ENCODE measurements at regions not wholly inside any gene's neighbourhood (a gene's known extent, or its start where the extent isn't known, plus 50 kb on each side); places are given as distances from the start of the nearest gene placed in this dataset.
"Not testable (repeated sequence)": the region's sequence is repeated elsewhere in the genome, so short reads cannot be mapped to it uniquely, and the experiment has no call there.

DNA sequence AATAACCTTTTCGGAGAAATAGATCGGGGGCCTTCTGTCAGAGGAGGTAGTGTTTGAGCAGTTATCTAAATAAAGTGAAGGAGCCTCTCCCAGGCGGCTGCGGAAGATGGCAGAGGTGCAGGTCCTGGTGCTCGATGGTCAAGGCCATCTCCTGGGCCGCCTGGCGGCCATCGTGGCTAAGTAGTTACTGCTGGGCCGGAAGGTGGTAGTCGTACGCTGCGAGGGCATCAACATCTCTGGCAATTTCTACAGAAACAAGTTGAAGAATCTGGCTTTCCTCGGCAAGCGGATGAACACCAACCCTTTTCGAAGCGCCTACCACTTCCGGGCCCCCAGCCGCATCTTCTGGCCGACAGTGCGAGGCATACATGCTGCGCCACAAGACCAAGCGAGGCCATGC is 186.1 kb downstream of the KTN1 start:
- DNase-seq (ENCODE audit: low read depth in 2 of 2, low spot score in 1 of 2) = no peak

DNA sequence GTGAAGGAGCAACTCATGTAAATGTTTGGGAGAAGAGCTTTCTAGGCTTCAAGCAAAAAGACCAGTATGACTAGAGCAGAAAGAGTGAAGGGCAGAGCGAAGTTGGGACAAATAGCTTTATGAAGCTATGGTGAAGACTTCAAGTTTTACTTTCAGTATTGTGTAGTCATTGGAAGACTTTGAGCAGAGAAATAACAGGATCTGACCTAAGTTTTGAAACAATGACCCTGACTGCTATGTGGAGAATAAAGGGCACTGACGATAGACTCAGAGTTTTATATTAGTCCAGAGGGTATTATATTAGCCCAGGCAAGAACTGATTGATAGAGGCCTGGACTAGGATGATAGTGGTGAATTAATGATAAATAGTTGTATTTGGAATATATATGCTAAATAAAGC is 187.3 kb downstream of the KTN1 start:
- DNase-seq (ENCODE audit: low read depth in 2 of 2, low spot score in 1 of 2) = no peak

DNA sequence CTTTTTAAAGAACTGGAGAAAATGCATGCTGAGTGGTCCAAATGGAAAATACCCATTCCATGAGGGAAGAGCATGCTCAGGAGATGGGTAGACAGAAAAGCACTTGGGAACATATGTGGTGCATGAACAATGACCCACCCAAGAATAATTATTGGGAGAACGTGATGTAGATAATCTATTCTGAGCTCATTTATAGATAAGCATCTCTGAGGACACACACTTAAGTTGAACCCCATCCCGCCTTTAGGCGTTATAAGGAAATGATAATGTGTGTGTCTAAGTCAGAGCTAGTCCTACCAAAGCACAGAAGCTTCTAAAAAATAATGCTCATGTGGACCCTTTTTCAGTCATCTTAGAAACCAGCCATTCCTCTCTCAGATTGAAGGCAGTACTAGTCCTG is 189.9 kb downstream of the KTN1 start:
- no peak for DNase-seq (ENCODE audit: low read depth in 2 of 2, low spot score in 1 of 2)

DNA sequence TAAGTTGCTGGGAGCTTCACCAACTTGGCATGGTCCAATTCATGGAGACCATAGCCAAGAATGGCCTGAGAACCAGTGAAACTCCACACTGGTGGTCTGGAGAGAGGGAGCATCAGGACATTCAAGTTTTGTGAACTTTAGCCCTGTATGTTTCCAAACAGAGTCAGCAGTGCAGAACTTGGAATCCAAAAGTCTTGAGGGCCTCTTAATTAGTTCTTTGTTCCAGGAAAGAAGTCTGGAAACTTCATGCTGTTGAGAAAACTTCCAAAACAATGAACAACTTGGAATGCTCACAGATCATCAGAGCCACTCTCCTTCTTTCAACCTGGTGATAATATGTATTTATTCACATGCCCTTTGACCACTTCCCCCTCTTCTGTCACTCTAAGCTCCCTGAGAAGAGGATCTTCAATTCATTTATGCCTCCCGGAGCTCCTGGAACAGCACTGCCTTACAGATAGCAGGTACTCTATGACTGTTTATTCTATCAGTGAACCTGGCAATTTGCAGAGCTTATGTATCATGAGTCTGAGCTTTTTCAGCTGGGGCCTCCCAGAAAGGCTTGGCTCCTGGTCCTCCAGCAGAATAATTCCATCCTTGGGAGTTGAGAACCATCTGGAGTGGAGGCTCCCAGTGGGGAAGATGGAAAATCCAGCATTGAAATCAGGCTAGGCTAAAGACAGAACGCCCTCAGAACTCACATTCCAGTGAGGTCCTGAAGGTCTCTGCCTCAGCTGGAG is 191.4 kb downstream of the KTN1 start:
- DNase-seq (ENCODE audit: low read depth in 2 of 2, low spot score in 1 of 2) = no peak

DNA sequence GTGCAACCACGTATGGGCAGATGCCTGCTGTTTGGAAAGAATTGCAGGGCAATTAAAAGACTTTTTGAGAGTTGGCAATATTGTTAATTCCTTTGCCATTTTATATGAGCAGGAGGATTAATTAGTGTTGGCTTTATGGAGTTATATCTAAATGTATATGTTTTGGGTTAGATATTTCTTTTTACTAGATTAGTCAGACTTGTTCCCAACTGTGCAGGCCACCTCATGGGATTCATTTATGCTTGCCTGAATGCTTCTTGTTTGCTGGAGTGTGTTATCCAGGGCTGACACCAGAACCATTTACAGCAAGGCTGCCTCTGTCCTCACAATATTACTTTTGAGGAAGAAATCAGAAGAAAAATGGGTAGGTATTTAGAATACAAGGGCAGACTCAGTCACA is 192.5 kb downstream of the KTN1 start:
- no peak for DNase-seq (ENCODE audit: low read depth in 2 of 2, low spot score in 1 of 2)

DNA sequence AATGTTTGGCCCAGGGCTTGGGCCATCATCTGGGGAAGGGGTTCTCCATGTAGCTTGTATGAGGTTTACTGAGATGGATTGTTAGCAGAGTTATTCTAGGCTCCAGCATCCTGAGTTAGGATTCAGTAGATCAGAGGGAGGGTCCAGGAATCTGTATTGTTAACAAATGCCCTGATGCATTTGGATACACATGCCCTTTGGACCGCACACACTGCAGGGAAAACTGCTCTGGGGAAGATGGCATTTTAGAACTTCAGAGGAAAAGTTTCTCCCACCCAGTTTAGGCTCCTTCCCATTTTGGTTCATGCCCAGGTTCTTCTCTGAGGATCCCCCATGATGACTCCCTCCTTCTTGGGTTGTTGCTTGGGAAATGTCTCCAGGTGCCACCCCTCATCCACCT is 193.3 kb downstream of the KTN1 start:
- no peak for DNase-seq (ENCODE audit: low read depth in 2 of 2, low spot score in 1 of 2)

DNA sequence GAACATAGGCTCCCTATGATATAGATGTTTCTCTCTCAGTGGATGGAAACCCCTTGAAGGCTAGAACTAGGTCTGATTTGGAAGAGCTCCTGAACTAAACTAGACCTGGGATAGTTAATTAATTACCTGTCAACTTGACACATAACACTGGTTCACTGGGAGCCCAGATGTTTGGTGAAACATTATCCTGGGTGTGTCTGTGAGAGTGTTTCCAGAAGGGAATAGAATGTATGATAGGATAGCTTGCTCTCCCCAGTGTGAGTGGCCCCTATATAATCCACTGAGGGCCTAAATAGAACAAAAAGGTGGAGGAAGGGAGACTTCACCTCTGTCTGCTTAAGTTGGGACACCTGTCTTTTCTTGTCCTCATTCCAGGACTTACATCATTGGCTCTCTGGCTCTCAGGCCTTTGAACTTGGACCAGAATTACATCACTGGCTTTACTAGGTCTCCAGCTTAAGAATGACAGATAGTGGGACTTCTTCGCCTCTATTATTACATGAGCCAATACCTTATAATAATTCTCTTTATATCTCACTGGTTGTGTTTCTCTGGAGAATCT is 194.1 kb downstream of the KTN1 start:
- no peak for DNase-seq (ENCODE audit: low read depth in 2 of 2, low spot score in 1 of 2)

DNA sequence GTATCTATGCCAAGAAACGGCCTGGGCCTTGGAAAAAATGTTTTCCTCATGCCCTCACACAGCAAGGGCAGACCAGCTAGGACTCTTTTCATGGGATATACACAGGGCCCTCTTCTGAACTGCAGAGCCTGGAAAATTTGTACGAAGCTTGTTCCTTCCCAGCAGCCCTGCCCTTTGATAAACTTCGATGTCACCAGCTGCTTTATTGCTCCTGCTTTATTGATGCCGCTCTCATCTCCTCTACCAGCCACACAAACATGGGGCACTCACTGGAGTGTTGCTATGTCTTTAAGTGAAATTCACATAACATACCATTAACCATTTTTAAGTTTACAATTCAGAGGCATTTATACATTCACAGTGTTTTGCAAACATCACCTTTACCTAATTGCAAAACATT is 197.9 kb downstream of the KTN1 start:
- DNase-seq (ENCODE audit: low read depth in 2 of 2, low spot score in 1 of 2) = no peak

DNA sequence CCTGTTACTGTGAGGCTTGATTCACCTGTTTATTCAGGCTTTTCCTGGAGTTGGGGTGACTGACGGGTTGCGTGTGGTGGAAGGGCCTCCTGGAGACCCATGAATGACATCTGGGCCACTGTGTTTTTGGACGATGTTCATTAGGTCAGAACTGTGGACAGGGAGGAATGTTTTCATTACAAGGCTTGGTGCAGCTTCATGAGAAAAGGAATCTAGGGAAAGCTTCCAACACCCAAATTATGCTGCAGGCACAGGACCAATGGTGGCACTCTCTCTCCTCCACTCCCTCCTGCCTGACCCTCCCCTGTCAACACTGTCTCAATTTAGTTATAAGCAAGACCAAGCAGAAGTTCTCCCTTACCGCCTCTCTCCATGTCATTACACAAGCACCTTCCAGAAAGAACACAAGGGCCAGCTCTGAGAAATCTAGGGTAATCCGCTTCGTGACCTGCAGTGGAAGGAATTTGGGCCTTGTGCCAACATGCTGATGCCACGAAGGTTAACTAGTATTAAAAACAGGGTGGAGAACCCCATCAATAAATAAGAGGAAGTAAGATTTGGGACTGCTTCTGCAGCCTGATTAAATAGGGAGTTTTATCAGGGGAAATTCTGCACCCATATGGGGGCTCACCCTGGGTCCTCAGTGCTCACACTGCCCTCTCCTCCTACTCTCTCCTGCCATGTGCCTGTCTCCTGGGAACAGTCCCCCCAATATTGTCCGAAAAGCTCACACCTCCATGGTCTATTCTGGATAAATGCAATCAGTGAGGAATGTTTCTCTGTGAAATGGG is 200.3 kb downstream of the KTN1 start:
- DNase-seq (ENCODE audit: low read depth in 2 of 2, low spot score in 1 of 2) = no peak

DNA sequence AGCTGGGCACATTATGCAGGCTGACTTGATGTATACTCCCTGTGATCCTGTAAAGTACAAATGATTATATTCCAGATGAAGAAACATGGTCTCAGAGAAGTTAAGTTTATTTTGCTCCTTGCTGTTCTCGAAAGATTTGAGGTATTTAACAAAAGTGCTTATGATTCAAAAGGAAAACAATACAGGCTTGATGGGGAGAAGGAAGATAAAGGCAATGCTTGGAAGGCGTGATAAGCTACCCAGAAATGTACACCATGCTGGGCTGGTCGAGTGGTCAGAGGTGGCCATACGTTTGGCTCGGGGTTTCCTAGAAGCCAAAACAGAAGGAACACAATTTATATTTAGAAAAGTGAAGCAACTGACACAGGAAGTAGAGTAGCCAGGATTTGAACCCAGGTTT is 201.0 kb downstream of the KTN1 start:
- no peak for DNase-seq (ENCODE audit: low read depth in 2 of 2, low spot score in 1 of 2)

DNA sequence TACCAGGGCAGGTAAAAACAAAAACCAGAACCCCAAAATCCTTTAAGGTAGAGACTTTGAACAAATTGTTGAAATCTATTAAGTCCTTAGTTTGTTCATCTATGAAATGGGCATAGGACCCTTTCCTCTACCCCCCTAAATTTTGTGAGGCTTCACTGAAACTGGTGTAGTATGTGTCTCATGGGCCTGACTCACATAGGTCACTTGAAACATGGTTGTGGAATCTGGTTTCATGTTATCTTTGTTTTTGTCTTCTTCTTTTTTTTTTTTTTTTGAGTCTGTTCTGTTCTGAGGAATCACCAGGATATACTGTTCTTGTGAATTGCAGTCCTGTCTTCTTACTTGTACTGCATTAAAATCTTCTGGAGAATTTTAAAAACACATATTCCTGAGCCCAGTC is 202.2 kb downstream of the KTN1 start:
- DNase-seq (ENCODE audit: low read depth in 2 of 2, low spot score in 1 of 2) = no peak

DNA sequence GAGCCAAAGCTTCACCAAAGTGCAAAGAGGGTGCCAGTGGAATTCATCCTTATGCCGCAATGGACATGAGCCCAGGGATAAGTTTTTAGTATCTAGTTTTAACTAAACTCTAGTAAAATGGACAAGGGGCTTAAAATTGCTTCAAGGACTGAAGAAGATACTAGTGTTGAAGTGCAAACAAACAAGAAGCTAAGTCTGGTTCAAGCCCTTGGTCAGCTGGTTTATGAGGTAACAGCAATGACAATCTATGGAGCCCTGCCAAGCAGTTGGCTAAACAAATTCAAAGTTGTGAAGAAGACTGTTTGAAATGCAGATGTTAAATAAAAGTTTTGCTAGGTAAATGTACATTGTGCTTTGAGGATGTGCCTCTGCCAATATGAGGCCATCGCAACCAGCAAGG is 209.4 kb downstream of the KTN1 start:
- no peak for DNase-seq (ENCODE audit: low read depth in 2 of 2, low spot score in 1 of 2)

DNA sequence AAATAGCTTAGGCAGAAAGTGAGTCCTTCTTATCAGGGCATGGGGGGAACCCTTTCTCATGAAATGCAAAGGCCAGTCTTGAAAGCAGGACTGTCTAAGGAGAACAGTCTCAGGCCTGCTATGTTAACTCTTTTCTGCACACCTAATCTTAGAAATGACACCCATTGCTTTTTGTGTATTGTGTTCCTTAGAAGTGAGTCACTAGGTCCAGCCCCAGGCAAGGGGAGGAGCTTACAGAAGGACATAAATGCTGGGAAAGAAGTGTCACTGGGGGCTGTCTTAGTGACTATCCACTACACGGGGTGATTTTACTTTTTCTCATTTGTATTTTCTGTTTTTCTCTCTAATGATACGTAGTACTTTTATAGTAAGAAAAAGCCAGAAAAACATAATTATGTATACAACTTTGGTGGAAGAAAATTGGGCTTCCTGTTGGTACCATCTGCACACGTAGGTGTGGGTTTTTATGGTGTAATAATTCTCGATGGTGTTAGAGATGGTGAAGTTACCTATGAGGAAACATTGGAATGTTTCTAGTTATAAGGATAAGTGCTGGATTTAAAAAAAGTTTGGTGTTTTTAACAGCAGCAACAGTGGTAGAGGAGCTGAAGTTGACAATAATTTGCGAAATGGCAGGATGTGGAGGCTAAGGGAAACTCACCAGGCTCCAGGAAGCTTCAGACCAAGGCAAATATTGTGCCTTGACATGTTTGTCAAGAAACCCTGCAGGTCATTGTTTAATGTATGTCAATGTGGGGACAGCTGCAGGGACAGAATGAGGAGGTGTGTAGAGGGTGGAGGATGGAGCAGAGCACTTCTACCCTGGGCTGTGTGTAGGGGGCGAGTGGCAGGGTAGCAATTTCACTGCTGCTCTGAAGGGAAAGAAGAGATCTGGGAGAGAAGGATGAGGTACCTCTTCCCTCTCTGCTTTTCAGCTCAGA is 214.9 kb downstream of the KTN1 start:
- DNase-seq (ENCODE audit: low read depth in 2 of 2, low spot score in 1 of 2) = no peak

DNA sequence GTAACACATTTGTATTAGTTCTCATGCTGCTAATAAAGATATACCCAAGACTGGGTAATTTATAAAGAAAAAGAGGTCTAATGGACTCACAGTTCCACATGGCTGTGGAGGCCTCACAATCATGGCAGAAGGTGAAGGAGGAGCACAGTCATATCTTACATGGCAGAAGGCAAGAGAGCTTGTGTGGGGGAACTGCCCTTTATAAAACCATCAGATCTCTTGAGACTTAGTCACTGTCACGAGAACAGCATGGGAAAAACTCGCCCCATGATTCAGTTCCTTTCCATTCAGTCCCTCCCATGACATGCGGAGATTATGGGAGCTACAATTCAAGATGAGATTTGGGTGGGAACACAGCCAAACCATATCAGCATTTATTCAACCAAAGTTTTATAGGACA is 216.5 kb downstream of the KTN1 start:
- DNase-seq (ENCODE audit: low read depth in 2 of 2, low spot score in 1 of 2) = not testable (repeated sequence)

DNA sequence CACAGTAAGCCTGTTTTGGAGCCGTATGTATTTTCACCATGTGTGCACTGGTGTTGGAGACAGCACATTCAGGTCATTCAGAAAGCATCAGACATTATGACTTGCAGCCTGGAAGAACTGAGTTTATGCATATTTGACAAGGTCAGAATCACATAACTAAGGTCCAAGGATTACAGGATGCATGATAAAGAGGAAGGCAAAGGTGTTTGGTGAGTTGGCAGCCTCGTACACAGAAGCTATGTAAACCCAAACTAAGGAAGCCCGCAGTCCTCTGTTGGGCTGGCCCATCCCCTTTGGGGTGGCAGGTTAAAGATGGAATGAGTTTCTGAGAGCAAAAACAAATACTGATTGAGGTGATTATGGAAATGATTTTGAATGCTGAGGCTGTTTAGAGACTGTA is 218.4 kb downstream of the KTN1 start:
- DNase-seq (ENCODE audit: low read depth in 2 of 2, low spot score in 1 of 2) = no peak

DNA sequence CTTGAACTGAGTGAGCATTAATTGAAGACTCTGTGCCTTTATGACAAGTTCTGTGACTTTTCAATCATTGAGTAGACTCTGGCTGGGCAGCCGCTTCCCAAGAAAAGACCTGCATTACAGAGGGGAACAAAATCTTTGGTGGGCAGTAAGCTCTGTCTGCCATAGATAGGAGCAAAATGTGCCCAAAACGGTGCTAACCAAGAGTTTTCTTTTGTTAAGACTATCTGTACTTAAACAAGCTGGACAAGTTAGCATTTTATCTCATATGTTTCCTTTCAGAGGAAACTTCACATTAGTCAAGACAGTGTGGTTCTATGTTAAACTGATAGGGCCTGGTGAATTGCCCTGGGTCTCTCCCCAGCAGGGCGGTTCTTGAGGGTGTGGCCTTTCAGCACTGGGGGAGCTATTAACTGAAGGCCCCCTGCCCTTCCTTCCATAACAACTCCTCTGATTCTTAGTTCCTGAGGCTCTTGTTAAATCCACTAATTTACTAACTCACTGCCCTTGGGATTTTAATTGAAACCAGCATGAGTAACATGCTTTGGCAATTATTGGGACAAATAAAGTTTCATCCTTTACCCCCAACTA is 219.6 kb downstream of the KTN1 start:
- DNase-seq (ENCODE audit: low read depth in 2 of 2, low spot score in 1 of 2) = no peak

DNA sequence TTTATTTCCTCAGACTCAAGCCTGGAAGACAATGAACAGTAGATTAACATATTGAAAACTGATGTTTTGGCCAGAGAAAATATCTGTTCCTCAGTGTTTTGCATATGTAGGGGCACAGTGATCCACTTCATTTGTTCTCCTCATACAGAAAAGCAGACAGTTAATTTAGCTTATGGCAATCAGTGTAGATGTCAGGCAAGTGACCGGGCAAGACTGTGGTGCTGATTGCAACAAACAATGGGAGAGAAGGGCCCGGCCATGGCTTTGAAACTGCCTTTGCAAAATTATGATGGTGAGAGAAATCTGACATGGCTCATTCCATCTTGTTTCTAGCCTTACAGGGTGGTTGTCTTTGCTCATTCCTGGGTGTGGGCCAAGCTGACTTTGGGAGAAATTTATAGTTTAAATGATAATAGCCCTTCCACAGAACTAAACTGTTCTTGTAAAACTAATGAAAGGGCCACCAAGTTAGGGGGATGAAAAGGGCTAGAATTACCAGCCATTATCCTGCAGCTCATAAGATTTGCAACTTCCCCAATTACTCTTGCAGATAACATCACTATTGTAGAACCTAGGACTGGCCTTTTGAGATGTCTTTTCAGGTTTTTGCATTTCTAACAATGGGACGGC is 220.3 kb downstream of the KTN1 start:
- DNase-seq (ENCODE audit: low read depth in 2 of 2, low spot score in 1 of 2) = no peak

DNA sequence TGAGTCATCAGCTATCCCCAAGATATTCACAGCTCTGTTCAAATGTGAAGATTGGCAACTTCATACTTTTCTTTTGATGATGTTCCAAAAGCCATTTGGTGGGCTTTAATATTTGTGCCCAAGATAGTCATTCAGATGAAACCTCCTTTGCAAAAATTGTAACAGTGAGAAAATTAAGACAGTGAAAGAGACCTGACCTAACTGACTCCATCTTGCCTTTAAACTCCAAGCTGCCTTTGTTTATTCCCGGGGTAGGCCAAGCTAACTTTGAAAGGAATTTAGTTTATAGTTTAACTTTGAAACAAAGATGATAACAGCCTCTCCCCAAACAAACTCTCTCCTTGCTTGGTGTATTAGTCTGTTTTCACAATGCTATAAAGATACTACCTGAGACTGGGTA is 221.1 kb downstream of the KTN1 start:
- no peak for DNase-seq (ENCODE audit: low read depth in 2 of 2, low spot score in 1 of 2)

DNA sequence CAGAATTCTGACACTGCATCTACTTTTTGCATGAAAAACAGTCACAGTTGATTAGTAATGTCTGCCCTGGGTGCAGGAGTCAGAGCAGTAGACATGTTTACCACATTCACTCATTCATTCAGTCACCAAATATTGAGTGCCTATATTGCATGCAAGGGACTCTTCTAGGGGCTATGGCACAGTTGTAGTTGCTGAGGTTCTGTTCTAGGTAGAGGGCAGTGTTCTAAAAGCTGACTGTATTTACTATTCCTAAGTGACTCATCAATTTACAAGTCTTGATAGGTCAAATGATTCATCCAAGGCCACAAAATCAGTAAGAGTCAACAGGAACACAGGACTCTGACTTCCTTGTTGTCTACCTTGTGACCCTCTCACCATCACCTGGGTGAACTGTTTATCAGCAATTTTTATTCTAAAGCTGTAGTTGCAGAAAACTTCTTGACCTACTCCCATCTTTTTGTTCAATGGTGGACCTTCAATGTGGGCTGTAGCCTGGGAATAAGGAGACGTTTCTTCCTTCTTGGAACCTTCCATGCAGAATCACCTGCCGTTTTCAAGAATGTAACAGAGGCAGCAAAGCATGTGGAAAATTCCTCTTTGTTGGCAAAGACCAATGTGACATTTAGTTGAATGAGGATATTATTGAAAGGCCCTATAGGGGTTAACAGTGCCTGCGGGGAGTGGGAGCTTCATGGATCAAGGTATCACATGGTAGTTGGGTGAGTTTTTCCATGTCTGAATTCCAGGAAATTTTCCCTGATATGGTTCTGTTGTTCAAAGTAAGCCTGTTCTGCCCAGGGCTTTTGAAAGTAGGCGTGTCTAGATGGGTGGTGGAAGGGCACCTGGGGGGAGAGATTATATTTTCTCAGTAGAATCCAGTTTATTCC is 223.2 kb downstream of the KTN1 start:
- no peak for DNase-seq (ENCODE audit: low read depth in 2 of 2, low spot score in 1 of 2)

All from stimulated activated CD8-positive, alpha-beta memory T cell treated with anti-CD3 and anti-CD28 coated beads, Interleukin-4, amount 100 ng/mL, for 4 hours (primary cell).